ENCODE measurements at regions not wholly inside any gene's neighbourhood (a gene's known extent, or its start where the extent isn't known, plus 50 kb on each side); places are given as distances from the start of the nearest gene placed in this dataset.

GRCh38 chr10:64211466-64211865, 690.3 kb downstream of the REEP3 start:
- Histone ChIP-seq H3K9ac (ENCODE audit: low read depth, low read length) (no peak overlapping the region), H3K4me3 (ENCODE audit: low read depth, low read length) (no peak overlapping the region), H3K27me3 (ENCODE audit: control insufficient read depth, insufficient read depth, low read length) (no peaks in the 10 kb centered on the region), H3K36me3 (ENCODE audit: control insufficient read depth, insufficient read depth, low read length) (no peaks in the 10 kb centered on the region), H3K27ac (ENCODE audit: low read depth, low read length) (no peak overlapping the region), H3K4me1 (ENCODE audit: control insufficient read depth, insufficient read depth, low read length) (no peaks in the 10 kb centered on the region), H3K9me3 (ENCODE audit: control insufficient read depth, insufficient read depth, low read length) (peaks cover 5% of the 10 kb centered on the region; the same call in 1 of the 2 replicates)

GRCh38 chr10:64215088-64215487, 693.9 kb downstream of the REEP3 start:
- Histone ChIP-seq H3K9me3 (ENCODE audit: control insufficient read depth, insufficient read depth, low read length) (no peaks in the 10 kb centered on the region), H3K4me1 (ENCODE audit: control insufficient read depth, insufficient read depth, low read length) (no peaks in the 10 kb centered on the region)

GRCh38 chr10:64219271-64220025, 698.2 kb downstream of the REEP3 start:
- Histone ChIP-seq H3K9ac (ENCODE audit: low read depth, low read length) (no peak overlapping the region), H3K4me1 (ENCODE audit: control insufficient read depth, insufficient read depth, low read length) (no peaks in the 10 kb centered on the region), H3K9me3 (ENCODE audit: control insufficient read depth, insufficient read depth, low read length) (peaks cover 7% of the 10 kb centered on the region; the same call in 1 of the 2 replicates), H3K27me3 (ENCODE audit: control insufficient read depth, insufficient read depth, low read length) (no peaks in the 10 kb centered on the region), H3K36me3 (ENCODE audit: control insufficient read depth, insufficient read depth, low read length) (no peaks in the 10 kb centered on the region), H3K27ac (ENCODE audit: low read depth, low read length) (no peak overlapping the region), H3K4me3 (ENCODE audit: low read depth, low read length) (no peak overlapping the region)

More at GRCh38 chr10:64215088-64215487, 693.9 kb downstream of the REEP3 start:
- H3K36me3 ChIP-seq (ENCODE audit: control insufficient read depth, insufficient read depth, low read length), result no peaks in the 10 kb centered on the region
- H3K9ac ChIP-seq (ENCODE audit: low read depth, low read length), result no peak overlapping the region
- no peak overlapping the region for H3K27ac ChIP-seq (ENCODE audit: low read depth, low read length)
- H3K4me3 ChIP-seq (ENCODE audit: low read depth, low read length), result no peak overlapping the region
- no peaks in the 10 kb centered on the region for H3K27me3 ChIP-seq (ENCODE audit: control insufficient read depth, insufficient read depth, low read length)

- H3K4me1 ChIP-seq (ENCODE audit: control insufficient read depth, insufficient read depth, low read length), result no peaks in the 10 kb centered on the region
- H3K4me3 ChIP-seq (ENCODE audit: low read depth, low read length), result no peak overlapping the region
- no peaks in the 10 kb centered on the region for H3K27me3 ChIP-seq (ENCODE audit: control insufficient read depth, insufficient read depth, low read length)
- H3K27ac ChIP-seq (ENCODE audit: low read depth, low read length), result no peak overlapping the region
- H3K9me3 ChIP-seq (ENCODE audit: control insufficient read depth, insufficient read depth, low read length), result no peaks in the 10 kb centered on the region
- H3K36me3 ChIP-seq (ENCODE audit: control insufficient read depth, insufficient read depth, low read length), result no peaks in the 10 kb centered on the region
- no peak overlapping the region for H3K9ac ChIP-seq (ENCODE audit: low read depth, low read length)
Observed at GRCh38 chr10:64234489-64234888, 713.3 kb downstream of the REEP3 start.

- Histone ChIP-seq H3K36me3 (ENCODE audit: control insufficient read depth, insufficient read depth, low read length) (no peaks in the 10 kb centered on the region), H3K9me3 (ENCODE audit: control insufficient read depth, insufficient read depth, low read length) (no peaks in the 10 kb centered on the region), H3K27me3 (ENCODE audit: control insufficient read depth, insufficient read depth, low read length) (no peaks in the 10 kb centered on the region), H3K4me3 (ENCODE audit: low read depth, low read length) (no peak overlapping the region), H3K4me1 (ENCODE audit: control insufficient read depth, insufficient read depth, low read length) (no peaks in the 10 kb centered on the region), H3K9ac (ENCODE audit: low read depth, low read length) (no peak overlapping the region), H3K27ac (ENCODE audit: low read depth, low read length) (no peak overlapping the region)
Observed at GRCh38 chr10:64257704-64258103, 736.5 kb downstream of the REEP3 start.

GRCh38 chr10:64261092-64261491, 739.9 kb downstream of the REEP3 start:
- Histone ChIP-seq H3K4me3 (ENCODE audit: low read depth, low read length) (no peak overlapping the region), H3K4me1 (ENCODE audit: control insufficient read depth, insufficient read depth, low read length) (0 out of 2 replicates have a peak, but pooled peaks cover 5% of the 10 kb centered on the region), H3K9me3 (ENCODE audit: control insufficient read depth, insufficient read depth, low read length) (no peaks in the 10 kb centered on the region), H3K27ac (ENCODE audit: low read depth, low read length) (no peak overlapping the region), H3K9ac (ENCODE audit: low read depth, low read length) (no peak overlapping the region), H3K36me3 (ENCODE audit: control insufficient read depth, insufficient read depth, low read length) (no peaks in the 10 kb centered on the region), H3K27me3 (ENCODE audit: control insufficient read depth, insufficient read depth, low read length) (no peaks in the 10 kb centered on the region)

- Histone ChIP-seq H3K27ac (ENCODE audit: low read depth, low read length) (no peak overlapping the region), H3K9ac (ENCODE audit: low read depth, low read length) (no peak overlapping the region), H3K9me3 (ENCODE audit: control insufficient read depth, insufficient read depth, low read length) (no peaks in the 10 kb centered on the region), H3K4me3 (ENCODE audit: low read depth, low read length) (no peak overlapping the region), H3K36me3 (ENCODE audit: control insufficient read depth, insufficient read depth, low read length) (no peaks in the 10 kb centered on the region), H3K27me3 (ENCODE audit: control insufficient read depth, insufficient read depth, low read length) (no peaks in the 10 kb centered on the region), H3K4me1 (ENCODE audit: control insufficient read depth, insufficient read depth, low read length) (0 out of 2 replicates have a peak, but pooled peaks cover 5% of the 10 kb centered on the region)
Observed at GRCh38 chr10:64261676-64262075, 740.5 kb downstream of the REEP3 start.

GRCh38 chr10:64265961-64266360, 744.8 kb downstream of the REEP3 start:
- Histone ChIP-seq H3K9me3 (ENCODE audit: control insufficient read depth, insufficient read depth, low read length) (no peaks in the 10 kb centered on the region), H3K4me3 (ENCODE audit: low read depth, low read length) (no peak overlapping the region), H3K27ac (ENCODE audit: low read depth, low read length) (no peak overlapping the region), H3K27me3 (ENCODE audit: control insufficient read depth, insufficient read depth, low read length) (no peaks in the 10 kb centered on the region), H3K9ac (ENCODE audit: low read depth, low read length) (no peak overlapping the region), H3K36me3 (ENCODE audit: control insufficient read depth, insufficient read depth, low read length) (no peaks in the 10 kb centered on the region), H3K4me1 (ENCODE audit: control insufficient read depth, insufficient read depth, low read length) (0 out of 2 replicates have a peak, but pooled peaks cover 5% of the 10 kb centered on the region)

- Histone ChIP-seq H3K27me3 (ENCODE audit: control insufficient read depth, insufficient read depth, low read length) (no peaks in the 10 kb centered on the region), H3K36me3 (ENCODE audit: control insufficient read depth, insufficient read depth, low read length) (no peaks in the 10 kb centered on the region)
Observed at GRCh38 chr10:64271508-64271907, 750.3 kb downstream of the REEP3 start.

GRCh38 chr10:64271983-64272382, 750.8 kb downstream of the REEP3 start:
- no peaks in the 10 kb centered on the region for H3K9me3 ChIP-seq (ENCODE audit: control insufficient read depth, insufficient read depth, low read length)
- no peak overlapping the region for H3K9ac ChIP-seq (ENCODE audit: low read depth, low read length)
- no peak overlapping the region for H3K27ac ChIP-seq (ENCODE audit: low read depth, low read length)
- H3K36me3 ChIP-seq (ENCODE audit: control insufficient read depth, insufficient read depth, low read length), result no peaks in the 10 kb centered on the region
- H3K27me3 ChIP-seq (ENCODE audit: control insufficient read depth, insufficient read depth, low read length), result no peaks in the 10 kb centered on the region
- no peak overlapping the region for H3K4me3 ChIP-seq (ENCODE audit: low read depth, low read length)
- 0 out of 2 replicates have a peak, but pooled peaks cover 4% of the 10 kb centered on the region for H3K4me1 ChIP-seq (ENCODE audit: control insufficient read depth, insufficient read depth, low read length)

More at GRCh38 chr10:64271508-64271907, 750.3 kb downstream of the REEP3 start:
- no peak overlapping the region for H3K9ac ChIP-seq (ENCODE audit: low read depth, low read length)
- no peak overlapping the region for H3K27ac ChIP-seq (ENCODE audit: low read depth, low read length)
- H3K4me3 ChIP-seq (ENCODE audit: low read depth, low read length), result no peak overlapping the region
- H3K9me3 ChIP-seq (ENCODE audit: control insufficient read depth, insufficient read depth, low read length), result no peaks in the 10 kb centered on the region
- 0 out of 2 replicates have a peak, but pooled peaks cover 4% of the 10 kb centered on the region for H3K4me1 ChIP-seq (ENCODE audit: control insufficient read depth, insufficient read depth, low read length)

- no peaks in the 10 kb centered on the region for H3K36me3 ChIP-seq (ENCODE audit: control insufficient read depth, insufficient read depth, low read length)
- H3K27me3 ChIP-seq (ENCODE audit: control insufficient read depth, insufficient read depth, low read length), result no peaks in the 10 kb centered on the region
- 0 out of 2 replicates have a peak, but pooled peaks cover 4% of the 10 kb centered on the region for H3K4me1 ChIP-seq (ENCODE audit: control insufficient read depth, insufficient read depth, low read length)
- H3K27ac ChIP-seq (ENCODE audit: low read depth, low read length), result no peak overlapping the region
- H3K9ac ChIP-seq (ENCODE audit: low read depth, low read length), result no peak overlapping the region
- H3K4me3 ChIP-seq (ENCODE audit: low read depth, low read length), result no peak overlapping the region
- no peaks in the 10 kb centered on the region for H3K9me3 ChIP-seq (ENCODE audit: control insufficient read depth, insufficient read depth, low read length)
Observed at GRCh38 chr10:64275001-64275400, 753.8 kb downstream of the REEP3 start.
